ENCODE measurements at regions not wholly inside any gene's neighbourhood (a gene's known extent, or its start where the extent isn't known, plus 50 kb on each side); places are given as distances from the start of the nearest gene placed in this dataset.

DNA sequence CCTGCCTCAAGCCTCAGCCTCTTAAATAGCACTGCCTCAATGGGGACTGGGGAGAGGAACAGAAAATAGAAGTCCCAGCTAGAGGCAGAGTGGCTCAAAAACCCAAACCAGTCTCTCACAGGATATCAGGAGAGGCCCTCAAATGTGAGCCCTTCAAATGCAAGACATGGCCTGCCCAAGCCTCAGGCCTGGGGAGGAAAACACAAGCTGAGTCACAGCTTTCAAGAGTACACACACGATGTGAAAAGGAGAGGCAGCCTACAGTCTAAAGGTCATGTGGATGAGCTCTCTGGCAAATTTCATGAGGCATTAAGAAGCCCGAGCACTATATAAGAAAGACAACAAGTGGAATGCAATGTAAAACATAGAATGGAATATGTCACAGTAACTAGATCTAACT, 316.6 kb upstream of the MEX3C start:
- no peak for DNase-seq (ENCODE audit: extremely low read depth, low read depth)

DNA sequence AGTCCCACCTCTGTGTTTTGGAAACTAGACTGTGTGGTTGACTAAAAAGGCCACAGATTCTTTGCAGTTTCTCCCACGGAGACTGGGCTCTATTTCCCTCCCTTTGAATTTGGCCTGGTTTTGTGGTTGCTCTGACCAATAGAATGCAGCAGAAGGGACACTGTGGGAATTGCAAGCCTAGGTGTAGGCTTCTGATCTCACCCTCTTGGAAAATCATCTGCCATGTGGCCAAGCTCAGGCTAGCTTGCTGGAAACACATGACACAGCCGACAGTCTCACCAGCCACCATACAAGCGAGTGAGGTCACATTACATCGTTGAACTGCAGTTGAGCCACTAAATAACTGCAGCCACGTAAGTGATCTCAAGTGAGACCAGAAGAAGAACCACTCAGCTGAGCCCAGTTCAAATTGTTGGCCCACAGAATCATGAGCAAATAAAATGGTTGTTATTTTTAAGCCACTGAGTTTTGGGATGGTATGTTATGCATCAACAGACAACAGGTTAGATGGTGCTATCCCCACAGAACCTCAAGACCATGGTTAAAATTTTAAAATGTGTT, 319.1 kb upstream of the MEX3C start:
- no peak for DNase-seq (ENCODE audit: extremely low read depth, low read depth)

DNA sequence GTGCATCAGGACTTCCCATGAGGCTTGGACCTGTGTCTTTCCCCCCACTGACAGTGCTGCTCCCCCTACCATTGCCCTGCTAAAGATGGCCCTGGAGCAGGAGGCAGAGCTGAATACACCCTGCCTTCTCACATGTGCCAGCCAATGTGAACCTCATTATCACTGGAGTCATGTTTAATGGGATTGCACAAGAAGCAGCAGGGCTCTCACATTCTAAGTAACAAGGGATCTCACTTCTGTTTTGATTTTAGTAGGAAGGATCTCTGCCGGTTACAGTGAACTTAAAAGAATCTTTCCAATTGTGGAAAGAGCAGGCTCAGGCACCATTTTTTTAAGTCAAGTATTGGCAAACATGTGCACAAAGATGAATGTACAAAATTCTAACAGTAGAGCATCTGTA, 322.1 kb upstream of the MEX3C start:
- no peak for DNase-seq (ENCODE audit: extremely low read depth, low read depth)

DNA sequence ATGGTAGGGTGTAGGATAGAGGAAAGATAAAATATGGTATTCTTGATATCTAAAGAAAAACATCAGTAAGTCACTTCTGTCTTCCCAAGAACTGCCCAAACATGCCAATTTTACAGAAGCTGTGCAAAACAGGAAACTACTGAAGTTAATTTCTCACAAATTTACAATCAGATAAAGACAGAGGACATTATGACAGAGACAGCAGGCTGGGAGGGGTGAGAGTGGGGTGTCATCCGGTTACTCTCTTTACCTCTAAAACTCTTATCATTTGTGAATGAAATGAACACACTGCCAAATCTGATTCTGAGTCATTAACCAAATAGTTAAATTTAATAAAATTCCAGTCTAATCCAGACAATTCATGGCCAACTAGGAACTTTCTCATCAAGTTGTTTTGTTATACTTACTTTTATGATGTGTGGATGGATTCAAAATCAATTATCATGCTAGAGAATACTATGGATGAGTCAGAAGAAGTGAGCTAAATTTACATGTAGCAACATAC, 323.2 kb upstream of the MEX3C start:
- no peak for DNase-seq (ENCODE audit: extremely low read depth, low read depth)

DNA sequence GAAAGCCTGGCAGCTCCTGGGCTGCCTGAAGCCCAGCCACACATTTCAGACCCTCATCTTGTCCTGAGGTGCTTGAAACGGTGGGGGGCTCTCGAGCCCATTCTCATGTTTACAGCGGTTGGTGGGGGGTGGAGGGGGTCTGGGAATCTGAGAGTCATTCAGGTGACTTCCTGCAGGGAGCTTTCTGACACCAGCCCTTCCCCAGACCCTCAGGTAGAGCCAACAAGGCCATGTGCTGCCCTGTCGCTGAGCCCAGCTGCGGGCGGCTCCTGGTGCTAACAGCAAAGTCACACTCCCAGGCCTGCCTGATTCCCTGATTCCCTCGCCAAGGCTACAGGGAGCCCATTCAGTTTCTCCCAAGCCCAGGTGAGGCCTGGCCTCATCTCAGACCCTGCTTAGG, 324.9 kb upstream of the MEX3C start:
- DNase-seq (ENCODE audit: extremely low read depth, low read depth), result no peak

DNA sequence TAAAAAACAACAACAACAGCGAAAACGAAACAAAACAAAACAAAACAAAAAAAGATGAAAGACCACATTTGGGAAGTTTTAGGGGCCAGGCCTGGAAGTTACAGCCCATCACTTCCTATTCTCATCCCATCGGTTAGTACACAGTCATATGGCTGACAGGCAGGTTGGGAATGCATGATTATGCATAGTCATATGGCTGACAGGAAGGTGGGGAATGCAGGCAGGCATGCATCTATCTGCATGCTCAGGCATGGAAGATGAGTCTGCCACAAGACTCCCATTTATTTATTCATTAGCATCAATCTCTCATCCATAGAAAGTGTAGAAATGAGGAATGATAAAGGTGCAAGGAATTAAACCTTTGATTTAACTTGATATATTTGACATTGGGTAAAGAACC, 325.3 kb upstream of the MEX3C start:
- DNase-seq (ENCODE audit: extremely low read depth, low read depth), result no peak

DNA sequence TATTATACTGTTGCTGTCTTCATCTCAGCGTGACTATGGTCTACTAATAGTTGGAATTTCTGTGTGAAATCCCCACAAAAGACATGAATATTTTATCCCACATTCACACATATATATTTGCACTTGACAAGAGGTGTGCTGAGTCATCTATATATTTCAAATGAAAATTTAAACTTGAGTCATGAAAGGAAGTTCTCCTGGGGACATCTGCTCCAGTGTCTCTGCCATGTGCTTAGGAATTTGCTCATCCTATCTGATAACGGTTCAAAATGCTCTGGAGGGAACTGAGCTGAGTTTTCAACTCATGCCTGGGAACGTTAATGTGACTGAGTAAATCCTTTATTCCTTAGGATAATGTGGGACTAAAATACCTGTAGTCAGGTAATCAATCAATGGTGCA, 326.2 kb upstream of the MEX3C start:
- no peak for DNase-seq (ENCODE audit: extremely low read depth, low read depth)

DNA sequence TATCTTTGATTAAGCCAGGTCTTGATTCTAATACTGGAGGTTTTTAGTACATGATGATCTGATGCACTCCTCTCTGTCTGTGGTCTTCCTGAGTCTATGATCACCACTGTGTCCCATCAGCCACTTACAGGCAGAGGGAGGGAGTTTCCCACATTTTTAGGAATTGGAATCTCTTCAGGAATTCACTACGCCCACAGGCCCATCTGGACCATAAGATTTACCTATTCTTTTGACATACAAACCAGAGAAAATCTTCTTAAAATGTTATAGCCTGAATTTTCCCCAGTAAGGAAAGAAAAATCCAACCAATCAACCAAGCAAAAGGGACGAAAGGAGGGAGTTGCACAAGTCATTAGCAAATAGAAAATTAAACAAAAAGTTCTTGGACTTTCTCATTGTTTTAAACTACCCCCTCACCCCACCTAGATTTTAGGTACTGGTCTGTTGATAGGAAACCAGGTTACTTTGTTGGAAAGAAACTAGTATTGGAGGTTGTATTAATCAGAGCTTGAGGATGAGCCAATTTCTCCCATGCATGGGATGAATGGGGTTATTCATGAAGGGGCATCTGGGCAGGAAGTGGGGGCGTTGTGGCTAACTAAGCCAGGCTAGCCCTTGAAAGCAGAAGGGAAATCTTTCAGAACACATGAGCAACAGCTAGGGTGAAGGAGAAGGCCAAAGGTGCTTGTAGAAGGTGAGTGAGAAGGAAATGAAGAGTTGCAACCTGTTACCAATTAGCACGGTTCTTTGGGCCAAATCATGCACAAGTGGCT, 328.2 kb upstream of the MEX3C start:
- DNase-seq (ENCODE audit: extremely low read depth, low read depth), result no peak

DNA sequence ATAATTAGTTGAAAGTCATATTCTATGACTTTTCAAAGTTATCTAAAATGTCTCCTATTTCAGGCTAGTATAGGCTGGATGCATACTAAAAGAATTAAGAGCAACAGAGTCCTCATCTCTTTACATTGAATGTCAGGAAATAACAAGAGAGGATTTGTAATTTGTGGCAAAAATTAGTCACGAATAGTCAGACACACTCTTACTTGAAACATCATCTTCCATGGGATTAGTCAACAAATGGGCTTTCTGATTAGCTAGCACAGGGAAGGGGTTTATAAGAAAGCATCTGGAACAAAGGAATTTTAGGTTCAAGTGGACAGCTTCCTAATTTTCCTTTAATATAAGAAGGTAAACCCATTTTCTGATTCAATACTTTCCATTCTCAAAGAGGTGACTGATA, 330.3 kb upstream of the MEX3C start:
- no peak for DNase-seq (ENCODE audit: extremely low read depth, low read depth)

DNA sequence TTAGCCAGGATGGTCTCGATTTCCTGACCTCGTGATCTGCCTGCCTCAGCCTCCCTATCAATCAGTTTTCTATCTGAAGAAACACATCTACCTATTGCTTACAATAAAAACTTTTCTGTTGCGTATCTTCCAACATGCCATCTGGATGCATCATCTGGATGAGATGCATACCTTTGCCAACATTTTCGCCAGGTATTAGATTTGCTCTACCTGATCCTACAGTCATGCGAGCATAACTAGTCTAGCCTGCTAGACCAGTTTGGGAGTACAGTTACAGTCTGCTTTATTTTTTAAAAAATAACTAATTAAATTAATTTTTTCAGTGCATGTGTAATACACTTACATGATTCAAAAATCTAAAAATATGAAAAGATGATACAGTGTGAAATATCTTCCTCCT, 334.0 kb upstream of the MEX3C start:
- DNase-seq (ENCODE audit: extremely low read depth, low read depth), result no peak

DNA sequence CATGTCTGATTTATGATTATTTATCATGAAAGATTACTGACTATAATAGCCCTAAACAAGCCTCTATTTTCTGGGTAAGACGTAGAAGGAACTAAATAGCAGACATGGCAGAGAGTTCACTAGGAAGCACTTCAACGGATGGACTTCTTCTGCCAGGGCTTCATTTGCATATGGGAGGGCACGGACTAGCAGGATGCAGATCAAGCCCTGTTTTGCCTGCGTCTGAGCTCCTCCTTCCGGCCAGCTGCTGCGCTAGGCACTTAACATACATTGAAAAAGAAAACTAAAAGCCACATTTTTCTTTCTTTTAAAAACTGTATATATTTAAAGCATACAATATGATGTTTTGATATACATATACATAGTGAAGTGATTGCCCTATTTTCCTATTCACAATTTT, 340.0 kb upstream of the MEX3C start:
- DNase-seq (ENCODE audit: extremely low read depth, low read depth), result peak; percentile 41

DNA sequence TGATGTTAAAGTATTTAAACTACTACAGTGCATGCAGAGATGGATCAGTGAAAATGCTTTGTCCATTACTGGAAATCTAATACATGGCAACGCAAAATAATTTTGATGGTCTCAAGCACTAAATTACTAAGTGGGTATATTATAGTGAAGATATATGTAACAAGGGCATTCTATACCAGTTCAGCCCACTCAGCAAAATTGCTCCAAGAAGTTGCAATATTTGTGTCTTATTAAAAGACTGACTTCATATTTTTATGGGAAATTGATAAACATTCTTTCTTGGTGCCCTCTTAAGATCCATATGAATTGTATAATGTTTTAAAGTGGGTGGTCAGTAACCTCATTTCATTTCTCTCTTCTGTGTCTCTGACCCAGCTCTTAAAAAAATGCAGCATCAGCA, 343.1 kb upstream of the MEX3C start:
- DNase-seq (ENCODE audit: extremely low read depth, low read depth), result no peak

DNA sequence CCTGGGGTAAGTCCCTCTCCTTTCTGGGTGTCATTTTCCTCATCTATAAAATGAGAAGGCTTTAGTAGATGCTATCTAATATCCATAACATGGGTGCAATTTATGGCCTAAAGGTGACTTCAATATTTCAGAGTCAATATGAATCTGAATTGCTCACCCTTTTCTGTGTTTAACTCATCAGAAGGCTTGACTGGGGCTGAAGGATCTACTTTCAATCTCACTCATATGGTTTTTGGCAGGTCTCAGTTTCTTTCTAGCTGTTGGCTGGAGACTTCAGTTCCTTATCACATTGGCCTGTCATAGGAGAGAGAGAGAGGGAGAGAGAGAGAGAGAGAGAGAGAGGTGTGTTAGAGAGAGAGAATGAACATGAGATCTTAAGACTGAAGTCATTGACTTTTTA, 343.7 kb upstream of the MEX3C start:
- DNase-seq (ENCODE audit: extremely low read depth, low read depth), result no peak

DNA sequence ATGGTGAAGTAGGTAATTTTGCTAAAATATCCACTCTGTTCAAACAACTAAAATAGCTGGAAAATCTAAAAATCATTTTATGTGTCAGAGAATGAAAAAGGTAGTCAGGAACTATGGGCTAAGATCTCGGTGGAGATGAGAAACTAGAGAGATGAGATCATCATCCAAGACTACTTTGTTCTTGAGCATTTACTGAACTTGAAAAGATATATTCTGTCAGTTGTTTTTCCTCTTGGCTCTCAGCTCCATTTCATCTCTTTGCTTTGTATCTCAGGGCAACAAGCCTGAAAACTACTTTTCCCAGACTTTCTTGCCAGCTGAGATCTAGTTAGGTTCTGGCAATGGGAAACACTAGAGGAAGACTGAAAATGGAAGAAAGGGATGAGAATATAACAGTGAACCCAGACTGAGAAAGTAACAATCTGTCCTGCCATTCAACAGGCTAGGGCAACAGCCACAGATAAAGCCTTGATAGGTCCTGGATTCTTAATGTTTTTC, 346.2 kb upstream of the MEX3C start:
- no peak for DNase-seq (ENCODE audit: extremely low read depth, low read depth)

DNA sequence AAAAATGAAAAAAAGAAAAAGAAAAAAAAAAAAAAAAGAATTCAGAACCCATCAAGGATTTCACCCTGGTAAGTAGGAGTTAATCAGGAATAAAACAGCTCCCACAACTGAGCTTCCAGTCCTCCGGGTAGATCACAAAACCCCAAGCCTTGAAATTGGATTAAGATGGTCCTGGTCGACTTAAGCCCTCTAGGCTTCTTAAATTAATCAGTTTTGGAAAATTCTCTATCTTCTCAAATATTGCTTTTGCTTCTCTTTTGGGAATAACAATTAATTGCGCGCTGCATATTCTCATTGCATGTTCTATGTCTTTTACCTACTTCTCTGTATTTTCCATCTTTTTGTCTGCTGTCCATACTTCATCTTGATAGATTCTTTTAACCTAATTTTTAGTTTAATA, 348.0 kb upstream of the MEX3C start:
- no peak for DNase-seq (ENCODE audit: extremely low read depth, low read depth)

DNA sequence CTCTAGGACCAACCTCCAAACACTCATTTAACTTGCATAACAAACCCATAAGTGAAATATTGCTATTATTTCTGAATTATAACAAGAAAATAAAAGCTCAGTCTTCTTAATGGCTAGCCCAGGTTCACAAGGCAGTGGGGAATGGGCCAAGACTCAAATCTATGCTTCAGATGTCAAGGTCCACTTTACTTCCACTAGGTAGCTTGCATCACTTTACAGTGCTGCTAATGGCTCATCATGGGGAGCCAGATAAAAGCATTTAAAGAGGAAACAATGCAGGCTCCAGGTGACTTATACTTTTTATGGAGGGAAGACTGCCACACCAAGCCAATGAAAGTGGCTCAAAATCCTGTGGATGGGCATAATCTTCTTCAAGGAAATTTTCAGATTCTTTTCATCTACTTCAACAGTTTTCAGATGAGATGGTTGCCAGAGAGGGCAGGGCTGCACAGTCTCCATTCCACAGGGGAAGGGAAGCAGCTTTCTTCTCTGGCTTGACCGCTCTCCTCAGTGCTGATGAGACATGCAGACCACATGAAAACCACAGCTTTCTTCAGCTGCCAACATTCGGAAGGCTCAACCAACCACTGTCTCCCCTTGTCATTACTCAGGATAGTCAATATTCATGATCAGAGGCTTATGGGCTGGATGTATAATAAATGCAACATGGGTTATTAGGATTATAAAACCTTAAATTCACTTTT, 361.9 kb upstream of the MEX3C start:
- no peak for DNase-seq (ENCODE audit: extremely low read depth, low read depth)

DNA sequence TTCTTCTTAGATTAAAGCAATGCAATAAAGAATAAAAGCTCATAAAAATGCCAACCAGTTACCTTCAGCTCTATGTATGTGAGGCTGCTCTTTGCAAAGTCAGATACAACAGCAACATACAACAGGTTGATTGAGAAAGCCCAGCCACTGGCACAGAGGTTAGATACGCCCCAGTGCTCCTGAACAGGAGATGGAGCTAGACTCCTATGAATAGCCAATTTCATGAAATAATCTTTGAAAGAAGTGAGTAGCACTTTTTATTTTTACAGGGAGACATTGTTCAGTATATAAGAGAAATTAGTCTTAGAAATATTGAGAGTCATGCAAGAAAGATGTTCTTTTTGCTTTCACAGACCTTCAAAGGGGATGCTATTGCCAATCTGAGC, 362.4 kb upstream of the MEX3C start:
- no peak for DNase-seq (ENCODE audit: extremely low read depth, low read depth)

DNA sequence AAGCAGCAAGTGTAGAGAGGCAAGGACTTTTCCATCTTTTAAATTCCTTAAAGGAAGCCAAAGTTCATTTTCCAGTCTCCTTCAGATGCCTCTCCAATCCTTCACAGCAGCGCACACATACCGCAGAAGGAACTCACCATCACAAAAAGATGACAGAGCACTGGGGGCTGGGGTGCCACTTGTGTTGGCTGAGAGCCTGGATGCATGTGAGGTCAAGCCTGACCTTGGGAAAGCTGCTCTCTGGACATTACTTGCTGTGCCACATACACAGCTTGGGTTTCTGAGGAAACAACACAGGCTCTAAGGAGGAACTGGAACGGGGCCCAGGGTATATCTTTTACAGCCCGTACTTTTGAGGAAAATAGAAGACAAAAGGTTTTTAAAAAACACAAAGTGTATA, 364.3 kb upstream of the MEX3C start:
- DNase-seq (ENCODE audit: extremely low read depth, low read depth), result no peak

DNA sequence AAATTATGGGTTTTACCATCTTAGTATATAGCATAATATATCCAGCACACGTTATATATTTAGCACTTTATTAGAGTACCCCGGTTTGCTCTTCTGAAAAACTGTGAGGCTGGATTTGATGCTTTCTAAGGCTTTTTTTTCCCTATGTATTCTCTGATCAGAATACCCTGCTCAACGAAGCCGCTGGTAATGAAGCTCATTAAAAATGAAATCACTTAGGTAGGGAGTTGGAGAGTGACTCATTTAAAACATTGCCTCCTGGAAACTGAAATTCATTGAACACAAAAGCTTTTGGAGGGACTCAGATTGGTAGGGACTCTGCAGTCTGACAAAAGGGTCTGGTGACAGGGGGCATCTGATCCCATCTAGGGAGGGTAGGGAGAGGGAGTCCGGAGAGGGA, 365.4 kb upstream of the MEX3C start:
- no peak for DNase-seq (ENCODE audit: extremely low read depth, low read depth)

DNA sequence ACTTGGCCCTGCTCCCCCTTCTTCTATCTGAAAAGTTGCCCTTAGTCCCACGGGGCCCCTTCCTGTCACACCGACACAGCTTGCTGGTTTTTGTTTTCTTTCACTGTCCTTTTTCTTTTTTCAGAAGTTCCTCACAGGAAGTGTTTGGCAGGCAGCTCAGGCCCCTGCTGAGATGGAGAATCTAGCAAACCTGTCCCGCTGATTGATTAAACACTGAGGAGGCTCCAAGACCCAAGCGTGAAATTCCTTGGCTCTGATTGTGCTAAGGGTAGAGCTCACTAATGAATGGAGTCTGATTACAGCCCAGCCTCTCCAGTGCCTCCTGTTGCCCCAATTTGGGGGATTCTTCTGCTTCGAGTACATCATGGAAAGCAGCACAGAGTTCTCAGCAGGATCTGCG, 365.9 kb upstream of the MEX3C start:
- DNase-seq (ENCODE audit: extremely low read depth, low read depth), result no peak

DNA sequence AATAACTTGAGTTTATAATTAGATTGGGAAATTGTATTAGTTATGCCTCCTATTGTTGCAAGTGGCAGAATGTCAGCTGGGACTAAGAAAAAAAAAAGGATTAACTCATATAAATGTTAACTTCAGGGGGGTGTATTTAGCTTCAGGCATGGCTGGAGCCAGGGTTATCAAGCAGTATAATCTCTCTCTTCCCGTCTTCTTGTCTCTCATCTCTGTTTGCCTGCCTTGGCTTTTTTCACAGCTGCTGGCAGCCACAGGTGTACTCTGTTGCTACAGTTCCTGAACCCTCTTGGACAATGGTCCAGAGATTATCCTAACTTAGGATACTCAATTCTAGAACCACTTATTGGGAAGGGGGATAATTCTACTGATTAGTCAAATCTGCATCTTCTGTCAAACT, 370.7 kb upstream of the MEX3C start:
- DNase-seq (ENCODE audit: extremely low read depth, low read depth), result no peak

DNA sequence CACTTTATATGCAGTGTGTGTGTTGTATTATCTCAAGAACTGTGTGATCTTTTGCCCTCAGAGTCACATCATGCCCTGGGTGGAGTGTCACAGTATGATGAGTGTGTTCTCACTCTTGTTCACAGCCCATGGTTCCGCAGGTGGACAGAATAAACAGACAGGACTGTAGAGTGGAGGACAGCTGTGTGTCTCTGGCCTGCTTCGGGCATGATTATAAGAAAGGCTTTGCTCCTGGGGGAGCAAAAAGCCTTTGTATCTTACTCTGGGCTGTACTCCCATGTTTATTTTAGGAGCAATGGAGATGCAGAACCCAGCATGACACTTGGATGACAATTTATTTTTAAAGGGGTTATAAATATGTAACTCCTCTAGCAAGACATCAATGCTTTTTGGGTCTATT, 371.7 kb upstream of the MEX3C start:
- DNase-seq (ENCODE audit: extremely low read depth, low read depth), result no peak

Measured in NCI-H460 (cell line).